HCT116 (cell line): ENCODE measurements at regions not wholly inside any gene's neighbourhood (a gene's known extent, or its start where the extent isn't known, plus 50 kb on each side); places are given as distances from the start of the nearest gene placed in this dataset.

Experiments used
- ATAC-seq: fragments of 200-7000 bp; cut with Tn5 transposase; 2 replicates; pipeline ENCODE4 v1.9.1; 2020; ENCODE audit warnings: mild to moderate bottlenecking, moderate library complexity
- BruUV-seq: library from RNA; stranded (reverse); fragments of 400-500 nt; replicated peaks from 2 replicates; lab custom pipeline; 2021; lab: Mats Ljungman, UMichigan
- CTCF ChIA-PET: fragments of 300-600 bp; sonication (Branson Sonifier 250); formaldehyde crosslinking; loops from one replicate; lab custom pipeline; 2021; ENCODE audit warnings: antibody characterized with exemption; lab: Charles Lee
- POLR2A ChIA-PET: fragments of 300-600, 350-600 bp; sonication (Branson Sonifier 250); formaldehyde crosslinking; loops from one replicate; lab custom pipeline; 2021; ENCODE audit warnings: antibody characterized with exemption; lab: Charles Lee
- RAD21 ChIA-PET, 2 experiments: fragments of 300-600 bp; sonication (Branson Sonifier 250); formaldehyde crosslinking; loops; one replicate each; lab custom pipeline; 2023; ENCODE audit warnings: low total read pairs in 2 of 2; ENCODE audit not compliant: uncharacterized antibody in 2 of 2, unreplicated experiment in 2 of 2, low non-redundant PET in 1 of 2; lab: Charles Lee
- DNase-seq: peaks from one replicate; pipeline ENCODE4 v3.0.0-alpha.2; 2010; ENCODE audit warnings: low read depth, low spot score
- H2AFZ ChIP-seq: fragments of 200-600 bp; shearing (Covaris generic), sonication (generic); 2 replicates; pipeline ENCODE4 v1.6.1; 2017; ENCODE audit warnings: low read depth, mixed run types, mixed read lengths, antibody characterized with exemption, low read length; ENCODE audit not compliant: poor library complexity, severe bottlenecking
- H3K27ac ChIP-seq: 2 replicates; pipeline ENCODE4 v1.5.1; 2012; ENCODE audit warnings: low read depth, low read length
- H3K27me3 ChIP-seq: fragments of 200-600 bp; sonication (generic); 2 replicates; pipeline ENCODE4 v1.6.1; 2016; ENCODE audit warnings: mixed run types, low read length, mixed read lengths; ENCODE audit not compliant: insufficient read depth
- H3K36me3 ChIP-seq, 2 experiments: fragments of 200-500 bp in 1 of 2; fragments of 200-600 bp in 1 of 2; sonication (Bioruptor generic) in 1 of 2; sonication (generic) in 1 of 2; 2 replicates each; pipeline versions ENCODE4 v1.5.1 to v1.6.1; 2014 to 2016; ENCODE audit warnings: low read length in 2 of 2, inconsistent platforms in 1 of 2, mixed read lengths in 1 of 2, mixed run types in 1 of 2; ENCODE audit not compliant: insufficient read depth in 2 of 2, control insufficient read depth in 1 of 2
- H3K4me1 ChIP-seq, 2 experiments: fragments of 200-600 bp in 1 of 2; sonication (generic) in 1 of 2; 2 replicates each; pipeline versions ENCODE4 v1.5.1 to v1.6.1; 2012 to 2017; ENCODE audit warnings: low read length in 2 of 2, inconsistent platforms in 1 of 2, mild to moderate bottlenecking in 1 of 2, mixed read lengths in 1 of 2, mixed run types in 1 of 2, moderate library complexity in 1 of 2; ENCODE audit not compliant: insufficient read depth in 2 of 2, control insufficient read depth in 1 of 2
- H3K4me2 ChIP-seq: fragments of 200-600 bp; sonication (generic); 2 replicates; pipeline ENCODE4 v1.6.1; 2017; ENCODE audit warnings: mixed run types, low read length, mixed read lengths
- H3K4me3 ChIP-seq, 2 experiments: fragments of 200-600 bp in 1 of 2; sonication (generic) in 1 of 2; replicated peaks in 1 of 2; 2 replicates each; pipeline ENCODE4 v1.5.1; 2011 to 2016; ENCODE audit warnings: low read length in 2 of 2, control low read depth in 1 of 2, low read depth in 1 of 2, mild to moderate bottlenecking in 1 of 2, mixed read lengths in 1 of 2, mixed run types in 1 of 2
- H3K79me2 ChIP-seq: fragments of 200-600 bp; sonication (generic); 2 replicates; pipeline ENCODE4 v1.6.1; 2017; ENCODE audit warnings: mild to moderate bottlenecking, mixed run types, low read length, moderate library complexity, mixed read lengths; ENCODE audit not compliant: insufficient read depth
- H3K9ac ChIP-seq: fragments of 200-600 bp; sonication (generic); 2 replicates; pipeline ENCODE4 v1.6.1; 2016; ENCODE audit warnings: low read length, mixed read lengths
- H3K9me2 ChIP-seq: fragments of 200-600 bp; sonication (generic), shearing (Covaris generic); 2 replicates; pipeline ENCODE4 v1.6.1; 2017; ENCODE audit warnings: mixed run types, mild to moderate bottlenecking, moderate library complexity; ENCODE audit not compliant: insufficient read depth
- H3K9me3 ChIP-seq, 2 experiments: fragments of 200-500 bp in 1 of 2; fragments of 200-600 bp in 1 of 2; sonication (Bioruptor generic) in 1 of 2; sonication (generic) in 1 of 2; 2 replicates each; pipeline ENCODE4 v1.6.1; 2014 to 2017; ENCODE audit warnings: low read length in 2 of 2, mixed read lengths in 2 of 2, inconsistent platforms in 1 of 2, low read depth in 1 of 2, mild to moderate bottlenecking in 1 of 2, mixed run types in 1 of 2, moderate library complexity in 1 of 2; ENCODE audit not compliant: control insufficient read depth in 1 of 2, insufficient read depth in 1 of 2
- H4K20me1 ChIP-seq: fragments of 200-600 bp; sonication (generic), shearing (Covaris generic); 2 replicates; pipeline ENCODE4 v1.6.1; 2017; ENCODE audit warnings: mixed run types, mild to moderate bottlenecking, moderate library complexity; ENCODE audit not compliant: insufficient read depth
- ELF1 ChIP-seq: IDR thresholded peaks from 2 replicates; pipeline ENCODE4 v1.6.1; 2012; ENCODE audit warnings: low read depth, borderline replicate concordance
- EZH2 ChIP-seq: fragments of 200-600 bp; sonication (generic); IDR thresholded peaks from 2 replicates; pipeline ENCODE4 v1.6.1; 2017; ENCODE audit warnings: antibody characterized with exemption, mixed run types
- EZH2phosphoT487 ChIP-seq: fragments of 200-600 bp; IDR thresholded peaks from 2 replicates; pipeline ENCODE4 v1.6.1; 2018; ENCODE audit warnings: antibody characterized with exemption, borderline replicate concordance
- POLR2A ChIP-seq: IDR thresholded peaks from 2 replicates; pipeline ENCODE4 v1.7.0; 2011; ENCODE audit warnings: borderline replicate concordance; ENCODE audit not compliant: insufficient read depth, insufficient read length; ENCODE audit errors: extremely low read depth
- RAD21 ChIP-seq: IDR thresholded peaks from 2 replicates; pipeline ENCODE4 v1.6.1; 2012; ENCODE audit warnings: low read depth, mild to moderate bottlenecking
- SIN3A ChIP-seq: IDR thresholded peaks from 2 replicates; pipeline ENCODE4 v1.6.1; 2012; ENCODE audit warnings: low read depth
- TCF7L2 ChIP-seq: IDR thresholded peaks from 2 replicates; pipeline ENCODE4 v1.7.0; 2011; ENCODE audit warnings: borderline replicate concordance, inconsistent platforms; ENCODE audit not compliant: insufficient read depth, insufficient read length; ENCODE audit errors: extremely low read depth
- YY1 ChIP-seq: IDR thresholded peaks from 2 replicates; pipeline ENCODE4 v1.6.1; 2011; ENCODE audit warnings: low read length, low read depth, moderate library complexity, mild to moderate bottlenecking; ENCODE audit not compliant: insufficient replicate concordance; ENCODE audit errors: extremely low read depth
- ZBTB33 ChIP-seq: IDR thresholded peaks from 2 replicates; pipeline ENCODE4 v1.6.1; 2011; ENCODE audit warnings: mild to moderate bottlenecking, low read length, moderate library complexity; ENCODE audit not compliant: insufficient replicate concordance; ENCODE audit errors: extremely low read depth
- ZFX ChIP-seq: fragments of 450-650 bp; IDR thresholded peaks from 2 replicates; pipeline ENCODE4 v1.6.1; 2017
- intact Hi-C: fragments of 100-400 bp; cut with micrococcal nuclease; formaldehyde crosslinking; loops from 2 replicates; pipeline ENCODE4 v1.10.0; 2022

- RAD21 ChIA-PET = no interaction called here
- Histone ChIP-seq H3K9ac (no peak overlapping the region), H2AFZ (no peak overlapping the region), H3K79me2 (no peaks in the 10 kb centered on the region), H3K9me2 (no peaks in the 10 kb centered on the region), H4K20me1 (no peaks in the 10 kb centered on the region), H3K4me1 (peaks cover 2 to 17% of the 10 kb centered on the region in 2 experiments), H3K27me3 (no peaks in the 10 kb centered on the region)
- no peak for DNase-seq
- CTCF ChIA-PET = no interaction called here
- POLR2A ChIA-PET = no interaction called here
- TF ChIP-seq ZBTB33 = no peak
- no peak for TF ChIP-seq SIN3A
- TF ChIP-seq EZH2phosphoT487 = no peak
- TF ChIP-seq ELF1 = no peak
- no peak for TF ChIP-seq EZH2
- TF ChIP-seq POLR2A = no peak
- no peak for TF ChIP-seq ZFX
- TF ChIP-seq RAD21 = no peak
- TF ChIP-seq YY1 = no peak
- no peak for TF ChIP-seq TCF7L2
- TF ChIP-seq, all 23 proteins: peak for 0
- no TSS peak for BruUV-seq
- Histone ChIP-seq H3K4me2 (no peak overlapping the region), H3K4me3 (no peak overlapping the region), H3K36me3 (no peaks in the 10 kb centered on the region), H3K9me3 (peaks cover 0 to 3% of the 10 kb centered on the region in 2 experiments; a peak in 2 of 4 replicates), H3K27ac (no peak overlapping the region)
- intact Hi-C loops = no loop called here
- ATAC-seq = no peak
These were observed 258.7 kb downstream of the DLL1 start for GRCh38 chr6:170032197-170032596.
